ENCODE measurements at regions not wholly inside any gene's neighbourhood (a gene's known extent, or its start where the extent isn't known, plus 50 kb on each side); places are given as distances from the start of the nearest gene placed in this dataset.

- TF ChIP-seq EZH2 (IDR thresholded peaks at IDR 0.05; ENCODE audit: low read depth, unreplicated experiment) (no peak), POLR2AphosphoS5 (IDR thresholded peaks at IDR 0.05; ENCODE audit: low read depth) (no peak), CREB1 (CRISPR knock-in tag; IDR thresholded peaks at IDR 0.05; ENCODE audit: low read depth) (no peak), ZNF114 (CRISPR knock-in tag; IDR thresholded peaks at IDR 0.05) (no peak), EZH2phosphoT487 (IDR thresholded peaks at IDR 0.05; ENCODE audit: unreplicated experiment) (no peak), REST (IDR thresholded peaks at IDR 0.05; ENCODE audit: unreplicated experiment) (no peak), STAT1 (IDR thresholded peaks at IDR 0.05; ENCODE audit: unreplicated experiment) (no peak)
- TF ChIP-seq, protein P1, sequence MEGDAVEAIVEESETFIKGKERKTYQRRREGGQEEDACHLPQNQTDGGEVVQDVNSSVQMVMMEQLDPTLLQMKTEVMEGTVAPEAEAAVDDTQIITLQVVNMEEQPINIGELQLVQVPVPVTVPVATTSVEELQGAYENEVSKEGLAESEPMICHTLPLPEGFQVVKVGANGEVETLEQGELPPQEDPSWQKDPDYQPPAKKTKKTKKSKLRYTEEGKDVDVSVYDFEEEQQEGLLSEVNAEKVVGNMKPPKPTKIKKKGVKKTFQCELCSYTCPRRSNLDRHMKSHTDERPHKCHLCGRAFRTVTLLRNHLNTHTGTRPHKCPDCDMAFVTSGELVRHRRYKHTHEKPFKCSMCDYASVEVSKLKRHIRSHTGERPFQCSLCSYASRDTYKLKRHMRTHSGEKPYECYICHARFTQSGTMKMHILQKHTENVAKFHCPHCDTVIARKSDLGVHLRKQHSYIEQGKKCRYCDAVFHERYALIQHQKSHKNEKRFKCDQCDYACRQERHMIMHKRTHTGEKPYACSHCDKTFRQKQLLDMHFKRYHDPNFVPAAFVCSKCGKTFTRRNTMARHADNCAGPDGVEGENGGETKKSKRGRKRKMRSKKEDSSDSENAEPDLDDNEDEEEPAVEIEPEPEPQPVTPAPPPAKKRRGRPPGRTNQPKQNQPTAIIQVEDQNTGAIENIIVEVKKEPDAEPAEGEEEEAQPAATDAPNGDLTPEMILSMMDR (conservative IDR thresholded peaks at IDR 0.05; ENCODE audit: low read depth in 2 of 2): no peak
Observed at GRCh38 chr14:65975865-65976264, 510.3 kb upstream of the CCDC196 start.
